BLaER1 treated with 17β-estradiol and CSF1 and Interleukin-3, amounts not matched to agents 10 nM and 100 nM (cell line): ENCODE measurements at regions not wholly inside any gene's neighbourhood (a gene's known extent, or its start where the extent isn't known, plus 50 kb on each side); places are given as distances from the start of the nearest gene placed in this dataset.

Experiments used
- H3K27ac ChIP-seq, 11 experiments: shearing (Covaris generic); formaldehyde crosslinking; 2 replicates each; pipeline ENCODE4 v1.8.1; 2022
- H3K27me3 ChIP-seq, 11 experiments: shearing (Covaris generic); formaldehyde crosslinking; 2 replicates each; pipeline ENCODE4 v1.8.1; 2022
- H3K36me3 ChIP-seq, 11 experiments: shearing (Covaris generic); formaldehyde crosslinking; 2 replicates each; pipeline ENCODE4 v1.8.1; 2022
- H3K4me1 ChIP-seq, 10 experiments: shearing (Covaris generic); formaldehyde crosslinking; 2 replicates each; pipeline ENCODE4 v1.8.1; 2022
- H3K4me2 ChIP-seq, 11 experiments: shearing (Covaris generic); formaldehyde crosslinking; 2 replicates each; pipeline ENCODE4 v1.8.1; 2022
- H3K4me3 ChIP-seq, 10 experiments: shearing (Covaris generic); formaldehyde crosslinking; 2 replicates each; pipeline ENCODE4 v1.8.1; 2022
- H3K9ac ChIP-seq, 11 experiments: shearing (Covaris generic); formaldehyde crosslinking; 2 replicates each; pipeline ENCODE4 v1.8.1; 2022
- H3K9me3 ChIP-seq, 11 experiments: shearing (Covaris generic); formaldehyde crosslinking; replicated peaks in 1 of 11; 2 replicates each; pipeline ENCODE4 v1.8.1; 2022
- H4K20me1 ChIP-seq, 11 experiments: shearing (Covaris generic); formaldehyde crosslinking; 2 replicates each; pipeline ENCODE4 v1.8.1; 2022
- Cebpa-rat ChIP-seq, 11 experiments: shearing (Covaris generic); IDR thresholded peaks; 2 replicates each; pipeline ENCODE4 v1.8.1; 2022

GRCh38 chr3:150243466-150243865 lies 164.6 kb upstream of the TSC22D2 start:
- no peak overlapping the region for H3K4me2 ChIP-seq
- no peak overlapping the region for H3K9ac ChIP-seq
- H3K4me1 ChIP-seq, result no peaks in the 10 kb centered on the region
- no peaks in the 10 kb centered on the region for H4K20me1 ChIP-seq
- H3K36me3 ChIP-seq, result no peaks in the 10 kb centered on the region
- H3K4me3 ChIP-seq, result no peak overlapping the region
- H3K27me3 ChIP-seq, result no peaks in the 10 kb centered on the region
- H3K9me3 ChIP-seq, result no peaks in the 10 kb centered on the region
- H3K27ac ChIP-seq, result no peak overlapping the region
- no peak for TF ChIP-seq Cebpa-rat (IDR thresholded peaks at IDR 0.05)

- Histone ChIP-seq H3K27me3 (no peaks in the 10 kb centered on the region), H3K9me3 (no peaks in the 10 kb centered on the region), H3K36me3 (no peaks in the 10 kb centered on the region), H3K4me3 (no peak overlapping the region), H3K27ac (no peak overlapping the region), H3K9ac (no peak overlapping the region), H3K4me2 (no peak overlapping the region), H4K20me1 (no peaks in the 10 kb centered on the region), H3K4me1 (no peaks in the 10 kb centered on the region)
- TF ChIP-seq Cebpa-rat (IDR thresholded peaks at IDR 0.05), result no peak
Measured at GRCh38 chr3:150242220-150242936, 165.7 kb upstream of the TSC22D2 start.

- Histone ChIP-seq H3K4me3 (no peak overlapping the region), H3K27me3 (no peaks in the 10 kb centered on the region), H3K27ac (no peak overlapping the region), H3K4me1 (no peaks in the 10 kb centered on the region), H4K20me1 (no peaks in the 10 kb centered on the region), H3K9ac (no peak overlapping the region), H3K9me3 (no peaks in the 10 kb centered on the region), H3K4me2 (no peak overlapping the region), H3K36me3 (no peaks in the 10 kb centered on the region)
- TF ChIP-seq Cebpa-rat (IDR thresholded peaks at IDR 0.05), result no peak
Measured at GRCh38 chr3:150240891-150241290, 167.2 kb upstream of the TSC22D2 start.

- Histone ChIP-seq H4K20me1 (no peaks in the 10 kb centered on the region), H3K4me1 (no peaks in the 10 kb centered on the region), H3K36me3 (no peaks in the 10 kb centered on the region), H3K27ac (no peak overlapping the region), H3K4me3 (no peak overlapping the region), H3K27me3 (no peaks in the 10 kb centered on the region), H3K9me3 (no peaks in the 10 kb centered on the region), H3K9ac (no peak overlapping the region), H3K4me2 (no peak overlapping the region)
- TF ChIP-seq Cebpa-rat (IDR thresholded peaks at IDR 0.05), result no peak
Measured at GRCh38 chr3:150239766-150240165, 168.3 kb upstream of the TSC22D2 start.

GRCh38 chr3:150238995-150239619 lies 169.0 kb upstream of the TSC22D2 start:
- TF ChIP-seq Cebpa-rat (IDR thresholded peaks at IDR 0.05), result no peak
- no peak overlapping the region for H3K9ac ChIP-seq
- H3K4me3 ChIP-seq, result no peak overlapping the region
- H3K4me2 ChIP-seq, result no peak overlapping the region
- H3K9me3 ChIP-seq, result no peaks in the 10 kb centered on the region
- no peaks in the 10 kb centered on the region for H3K27me3 ChIP-seq
- H3K4me1 ChIP-seq, result no peaks in the 10 kb centered on the region
- H3K27ac ChIP-seq, result no peak overlapping the region
- no peaks in the 10 kb centered on the region for H4K20me1 ChIP-seq
- H3K36me3 ChIP-seq, result no peaks in the 10 kb centered on the region

- no peaks in the 10 kb centered on the region for H3K27me3 ChIP-seq
- H3K27ac ChIP-seq, result no peak overlapping the region
- no peaks in the 10 kb centered on the region for H3K36me3 ChIP-seq
- H4K20me1 ChIP-seq, result no peaks in the 10 kb centered on the region
- no peaks in the 10 kb centered on the region for H3K9me3 ChIP-seq
- no peak for TF ChIP-seq Cebpa-rat (IDR thresholded peaks at IDR 0.05)
- no peak overlapping the region for H3K4me3 ChIP-seq
- no peak overlapping the region for H3K4me2 ChIP-seq
- no peak overlapping the region for H3K9ac ChIP-seq
- no peaks in the 10 kb centered on the region for H3K4me1 ChIP-seq
Measured at GRCh38 chr3:150238048-150238802, 169.9 kb upstream of the TSC22D2 start.

- Histone ChIP-seq H3K27me3 (no peaks in the 10 kb centered on the region), H3K4me2 (no peak overlapping the region), H4K20me1 (no peaks in the 10 kb centered on the region), H3K9ac (no peak overlapping the region), H3K4me3 (no peak overlapping the region), H3K9me3 (no peaks in the 10 kb centered on the region), H3K36me3 (no peaks in the 10 kb centered on the region), H3K4me1 (no peaks in the 10 kb centered on the region), H3K27ac (no peak overlapping the region)
- no peak for TF ChIP-seq Cebpa-rat (IDR thresholded peaks at IDR 0.05)
Measured at GRCh38 chr3:150237490-150237889, 170.6 kb upstream of the TSC22D2 start.

GRCh38 chr3:150236316-150237082 lies 171.6 kb upstream of the TSC22D2 start:
- Histone ChIP-seq H3K4me2 (no peak overlapping the region), H4K20me1 (no peaks in the 10 kb centered on the region)

GRCh38 chr3:150235799-150236198 lies 172.3 kb upstream of the TSC22D2 start:
- Histone ChIP-seq H3K4me3 (no peak overlapping the region), H3K9ac (no peak overlapping the region), H3K27ac (no peak overlapping the region), H3K4me1 (no peaks in the 10 kb centered on the region), H3K27me3 (no peaks in the 10 kb centered on the region), H3K36me3 (no peaks in the 10 kb centered on the region), H3K9me3 (no peaks in the 10 kb centered on the region), H4K20me1 (no peaks in the 10 kb centered on the region), H3K4me2 (no peak overlapping the region)
- no peak for TF ChIP-seq Cebpa-rat (IDR thresholded peaks at IDR 0.05)

More at GRCh38 chr3:150236316-150237082, 171.6 kb upstream of the TSC22D2 start:
- no peak for TF ChIP-seq Cebpa-rat (IDR thresholded peaks at IDR 0.05)
- H3K36me3 ChIP-seq, result no peaks in the 10 kb centered on the region
- no peaks in the 10 kb centered on the region for H3K9me3 ChIP-seq
- no peak overlapping the region for H3K27ac ChIP-seq
- no peak overlapping the region for H3K4me3 ChIP-seq
- H3K27me3 ChIP-seq, result no peaks in the 10 kb centered on the region
- no peaks in the 10 kb centered on the region for H3K4me1 ChIP-seq
- no peak overlapping the region for H3K9ac ChIP-seq
